ENCODE measurements at regions not wholly inside any gene's neighbourhood (a gene's known extent, or its start where the extent isn't known, plus 50 kb on each side); places are given as distances from the start of the nearest gene placed in this dataset.

- CTCF ChIA-PET = interaction anchor here (0.7 kb wide), 1 partner anchor 671 kb away, joined by 6 read pairs; no protein-coding TSS in a partner anchor
- DNase-seq (ENCODE audit: low spot score) = no peak
- TF ChIP-seq CTCF (conservative IDR thresholded peaks at IDR 0.05; ENCODE audit: low read depth) = no peak
- H3K27ac ChIP-seq = no peak overlapping the region
- POLR2A ChIA-PET (ENCODE audit: low non-redundant PET) = no interaction called here
Measured at GRCh38 chr3:177721864-177722785, 524.8 kb upstream of the TBL1XR1 start.

- H3K27ac ChIP-seq = no peak overlapping the region
- ChIA-PET CTCF (interaction anchor here (0.6 kb wide), 1 partner anchor 42 kb away, joined by 3 read pairs; no protein-coding TSS in a partner anchor), POLR2A (ENCODE audit: low non-redundant PET) (no interaction called here)
- no peak for DNase-seq (ENCODE audit: low spot score)
- TF ChIP-seq CTCF (conservative IDR thresholded peaks at IDR 0.05; ENCODE audit: low read depth) = no peak
Measured at GRCh38 chr3:177724020-177724638, 526.8 kb upstream of the TBL1XR1 start.

GRCh38 chr3:177725165-177725564, 527.9 kb upstream of the TBL1XR1 start:
- ChIA-PET CTCF (interaction anchor here (0.6 kb wide), 1 partner anchor 295 kb away, joined by 4 read pairs; no protein-coding TSS in a partner anchor), POLR2A (ENCODE audit: low non-redundant PET) (no interaction called here)
- H3K27ac ChIP-seq = no peak overlapping the region
- DNase-seq (ENCODE audit: low spot score) = no peak
- TF ChIP-seq CTCF (conservative IDR thresholded peaks at IDR 0.05; ENCODE audit: low read depth) = no peak

GRCh38 chr3:177726807-177727206, 529.5 kb upstream of the TBL1XR1 start:
- ChIA-PET CTCF (interaction anchor here (0.6 kb wide), 1 partner anchor 45 kb away, joined by 3 read pairs; no protein-coding TSS in a partner anchor), POLR2A (ENCODE audit: low non-redundant PET) (no interaction called here)
- no peak for DNase-seq (ENCODE audit: low spot score)
- no peak overlapping the region for H3K27ac ChIP-seq
- TF ChIP-seq CTCF (conservative IDR thresholded peaks at IDR 0.05; ENCODE audit: low read depth) = no peak

GRCh38 chr3:177729956-177730681, 532.8 kb upstream of the TBL1XR1 start:
- TF ChIP-seq CTCF (conservative IDR thresholded peaks at IDR 0.05; ENCODE audit: low read depth) = no peak
- CTCF ChIA-PET = interaction anchor here (0.6 kb wide), 1 partner anchor 518 kb away, joined by 3 read pairs; no protein-coding TSS in a partner anchor
- DNase-seq (ENCODE audit: low spot score) = no peak

GRCh38 chr3:177730814-177731213, 533.5 kb upstream of the TBL1XR1 start:
- POLR2A ChIA-PET (ENCODE audit: low non-redundant PET) = no interaction called here
- no peak overlapping the region for H3K27ac ChIP-seq
- no peak for TF ChIP-seq CTCF (conservative IDR thresholded peaks at IDR 0.05; ENCODE audit: low read depth)
- no peak for DNase-seq (ENCODE audit: low spot score)
- CTCF ChIA-PET = no interaction called here

More at GRCh38 chr3:177729956-177730681, 532.8 kb upstream of the TBL1XR1 start:
- POLR2A ChIA-PET (ENCODE audit: low non-redundant PET) = no interaction called here
- H3K27ac ChIP-seq = no peak overlapping the region

Measured in RWPE1 (cell line).